Activated CD8-positive, alpha-beta T cell treated with anti-CD3 and anti-CD28 coated beads for 36 hours (primary cell): ENCODE measurements at regions not wholly inside any gene's neighbourhood (a gene's known extent, or its start where the extent isn't known, plus 50 kb on each side); places are given as distances from the start of the nearest gene placed in this dataset.

Source experiments
- ATAC-seq: fragments of 200-7000 bp; cut with Tn5 transposase; one replicate; pipeline ENCODE4 v1.10.0; 2021; ENCODE audit warnings: mild to moderate bottlenecking, moderate library complexity
- CTCF ChIA-PET: fragments of 350-600 bp; sonication (Branson Sonifier 250); formaldehyde crosslinking; loops from one replicate; lab custom pipeline; 2021; ENCODE audit warnings: antibody characterized with exemption; lab: Charles Lee
- POLR2A ChIA-PET: fragments of 350-600 bp; sonication (Branson Sonifier 250); formaldehyde crosslinking; loops from one replicate; lab custom pipeline; 2021; ENCODE audit warnings: antibody characterized with exemption; lab: Charles Lee
- DNase-seq: peaks from one replicate; pipeline ENCODE4 v3.0.0-alpha.2; 2020
- H3K27ac Mint-ChIP-seq: one replicate; pipeline ENCODE4 v1.8.0; 2021; ENCODE audit warnings: mild to moderate bottlenecking, mixed read lengths
- H3K27me3 Mint-ChIP-seq: one replicate; pipeline ENCODE4 v1.8.0; 2021; ENCODE audit warnings: mixed read lengths
- H3K36me3 Mint-ChIP-seq: one replicate; pipeline ENCODE4 v1.8.0; 2021; ENCODE audit warnings: low read depth, mixed read lengths
- H3K4me1 Mint-ChIP-seq: one replicate; pipeline ENCODE4 v1.8.0; 2021; ENCODE audit warnings: low read depth, mixed read lengths
- H3K4me3 Mint-ChIP-seq: one replicate; pipeline ENCODE4 v1.8.0; 2021; ENCODE audit warnings: mild to moderate bottlenecking, moderate library complexity, mixed read lengths
- H3K9me3 Mint-ChIP-seq: one replicate; pipeline ENCODE4 v1.8.0; 2021; ENCODE audit warnings: mixed read lengths
- intact Hi-C: fragments of 100-400 bp; cut with micrococcal nuclease; formaldehyde crosslinking; loops from one replicate; pipeline ENCODE4 v1.10.0; 2022
- TF ChIP-seq, protein P1 (sequence below): fragments of 200-600 bp; IDR thresholded peaks from one replicate; pipeline ENCODE4 v1.8.0; 2022; ENCODE audit warnings: antibody characterized with exemption, mild to moderate bottlenecking

DNA sequence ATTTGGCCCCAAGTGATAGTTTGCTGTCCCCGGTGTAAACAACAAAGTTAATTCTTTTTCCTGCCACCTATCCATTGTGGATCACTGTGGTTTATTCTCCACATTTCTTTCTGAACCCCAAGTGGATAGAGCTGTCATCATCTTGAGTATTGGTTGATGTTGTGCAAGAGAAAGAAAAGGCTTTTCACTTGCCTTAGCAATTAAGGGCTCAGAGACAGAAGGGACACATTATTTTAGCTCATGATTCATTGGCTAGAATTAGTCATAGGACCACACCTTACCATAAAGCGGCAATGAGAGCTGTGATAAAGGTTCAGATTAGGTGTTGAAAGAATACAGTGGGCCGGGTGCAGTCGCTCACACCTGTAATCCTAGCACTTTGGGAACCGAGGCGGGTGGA is 442.1 kb upstream of the DCC start:
- TF ChIP-seq, protein P1, sequence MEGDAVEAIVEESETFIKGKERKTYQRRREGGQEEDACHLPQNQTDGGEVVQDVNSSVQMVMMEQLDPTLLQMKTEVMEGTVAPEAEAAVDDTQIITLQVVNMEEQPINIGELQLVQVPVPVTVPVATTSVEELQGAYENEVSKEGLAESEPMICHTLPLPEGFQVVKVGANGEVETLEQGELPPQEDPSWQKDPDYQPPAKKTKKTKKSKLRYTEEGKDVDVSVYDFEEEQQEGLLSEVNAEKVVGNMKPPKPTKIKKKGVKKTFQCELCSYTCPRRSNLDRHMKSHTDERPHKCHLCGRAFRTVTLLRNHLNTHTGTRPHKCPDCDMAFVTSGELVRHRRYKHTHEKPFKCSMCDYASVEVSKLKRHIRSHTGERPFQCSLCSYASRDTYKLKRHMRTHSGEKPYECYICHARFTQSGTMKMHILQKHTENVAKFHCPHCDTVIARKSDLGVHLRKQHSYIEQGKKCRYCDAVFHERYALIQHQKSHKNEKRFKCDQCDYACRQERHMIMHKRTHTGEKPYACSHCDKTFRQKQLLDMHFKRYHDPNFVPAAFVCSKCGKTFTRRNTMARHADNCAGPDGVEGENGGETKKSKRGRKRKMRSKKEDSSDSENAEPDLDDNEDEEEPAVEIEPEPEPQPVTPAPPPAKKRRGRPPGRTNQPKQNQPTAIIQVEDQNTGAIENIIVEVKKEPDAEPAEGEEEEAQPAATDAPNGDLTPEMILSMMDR = no peak
- no peak overlapping the region for H3K27ac Mint-ChIP-seq
- ATAC-seq (no peak), DNase-seq (no peak)
- no peak overlapping the region for H3K4me3 Mint-ChIP-seq
- H3K4me1 Mint-ChIP-seq = no peaks in the 10 kb centered on the region
- H3K36me3 Mint-ChIP-seq = no peaks in the 10 kb centered on the region
- no peaks in the 10 kb centered on the region for H3K9me3 Mint-ChIP-seq
- ChIA-PET CTCF (interaction anchor here (0.8 kb wide), 1 partner anchor 258 kb away, joined by 4 read pairs; no protein-coding TSS in a partner anchor), POLR2A (no interaction called here)
- intact Hi-C loops = no loop called here
- peaks cover 2% of the 10 kb centered on the region for H3K27me3 Mint-ChIP-seq

DNA sequence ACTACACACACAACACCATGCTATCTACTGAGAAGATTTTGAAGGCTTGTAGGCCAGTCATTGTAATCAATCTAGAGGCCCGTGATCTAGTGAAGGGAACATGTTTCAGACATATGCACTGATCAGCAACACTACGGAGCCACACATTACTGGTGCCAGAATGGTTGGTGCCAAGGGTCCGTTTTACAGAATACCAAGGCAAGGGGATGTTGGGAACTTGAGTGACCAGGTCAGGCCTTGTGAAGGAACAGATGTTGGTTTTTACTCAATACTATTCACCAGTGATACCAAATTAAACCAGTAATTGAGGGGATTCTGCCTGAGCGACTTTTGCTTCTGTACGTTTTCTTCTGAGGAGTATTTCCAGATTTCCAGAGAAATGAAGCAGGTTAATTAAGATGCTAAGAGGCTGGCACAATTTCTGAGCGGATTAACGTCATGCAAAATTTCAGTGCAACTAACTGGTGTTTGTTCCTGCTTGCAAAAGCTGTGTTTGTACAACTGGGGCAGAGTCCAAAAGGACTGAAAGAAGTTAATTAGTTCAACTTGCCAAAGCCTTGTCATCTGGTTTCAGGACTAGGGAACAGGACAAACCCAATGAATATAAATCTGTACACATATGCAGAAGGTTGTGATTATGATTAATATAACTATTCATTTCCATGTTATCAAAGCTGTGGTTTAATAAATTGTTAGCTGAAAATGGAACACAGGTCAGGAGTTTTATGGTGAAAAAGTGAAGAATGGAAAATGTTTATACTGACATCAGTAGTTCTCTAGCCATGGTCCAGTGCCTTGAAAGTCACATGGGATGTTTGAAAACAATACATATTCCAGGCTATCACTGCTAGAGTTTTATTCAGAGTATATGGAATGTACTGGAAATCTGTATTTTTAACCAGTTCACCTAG is 432.1 kb upstream of the DCC start:
- DNase-seq (no peak), ATAC-seq (no peak)
- ChIA-PET CTCF (interaction anchor here (1.1 kb wide), 1 partner anchor 13 kb away, joined by 3 read pairs; no protein-coding TSS in a partner anchor), POLR2A (interaction anchor here (0.7 kb wide), 1 partner anchor 13 kb away, joined by 3 read pairs; no protein-coding TSS in a partner anchor)
- intact Hi-C loops = no loop called here
- no peaks in the 10 kb centered on the region for H3K36me3 Mint-ChIP-seq
- peaks cover 1% of the 10 kb centered on the region for H3K9me3 Mint-ChIP-seq
- H3K27me3 Mint-ChIP-seq = no peaks in the 10 kb centered on the region
- H3K27ac Mint-ChIP-seq = no peak overlapping the region
- TF ChIP-seq, protein P1 = no peak
- no peak overlapping the region for H3K4me3 Mint-ChIP-seq
- no peaks in the 10 kb centered on the region for H3K4me1 Mint-ChIP-seq

- Mint-ChIP-seq H3K36me3 (no peaks in the 10 kb centered on the region), H3K4me1 (no peaks in the 10 kb centered on the region), H3K9me3 (peaks cover 1% of the 10 kb centered on the region), H3K27me3 (no peaks in the 10 kb centered on the region), H3K4me3 (no peak overlapping the region), H3K27ac (no peak overlapping the region)
- DNase-seq = no peak
- ChIA-PET POLR2A (no interaction called here), CTCF (no interaction called here)
- intact Hi-C loops = no loop called here
- TF ChIP-seq, protein P1 = no peak
- ATAC-seq = no peak
Measured at GRCh38 chr18:51908598-51908944, 431.4 kb upstream of the DCC start.

DNA sequence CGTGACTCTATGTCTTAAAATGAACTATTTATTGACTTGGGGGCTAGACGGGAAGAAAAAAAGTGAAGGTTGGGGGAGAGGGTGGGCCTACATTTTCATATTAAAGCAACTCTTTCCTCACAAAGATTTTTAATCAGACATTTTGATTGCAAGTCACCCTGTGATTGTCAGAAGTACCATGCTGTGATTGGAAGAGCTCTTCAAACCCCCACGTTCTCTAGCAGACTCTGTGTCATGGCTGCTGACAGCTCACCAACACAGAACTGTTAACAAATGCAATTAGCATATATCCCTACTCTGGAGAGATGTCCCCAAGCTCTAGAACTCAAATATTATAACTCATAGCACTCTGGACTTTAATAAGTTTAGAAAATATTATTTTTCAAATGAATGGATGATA is 428.4 kb upstream of the DCC start:
- ATAC-seq = no peak
- no peak for DNase-seq
- TF ChIP-seq, protein P1 = no peak
- Mint-ChIP-seq H3K4me3 (no peak overlapping the region), H3K27me3 (no peaks in the 10 kb centered on the region), H3K36me3 (no peaks in the 10 kb centered on the region), H3K9me3 (peaks cover 1% of the 10 kb centered on the region), H3K27ac (no peak overlapping the region), H3K4me1 (no peaks in the 10 kb centered on the region)
- ChIA-PET CTCF (no interaction called here), POLR2A (no interaction called here)
- intact Hi-C loops = no loop called here

- no peak for ATAC-seq
- H3K27ac Mint-ChIP-seq = no peak overlapping the region
- TF ChIP-seq, protein P1 = no peak
- no peaks in the 10 kb centered on the region for H3K36me3 Mint-ChIP-seq
- H3K9me3 Mint-ChIP-seq = peaks cover 1% of the 10 kb centered on the region
- H3K4me3 Mint-ChIP-seq = no peak overlapping the region
- intact Hi-C loops = no loop called here
- POLR2A ChIA-PET = no interaction called here
- H3K4me1 Mint-ChIP-seq = no peaks in the 10 kb centered on the region
- CTCF ChIA-PET = no interaction called here
- H3K27me3 Mint-ChIP-seq = no peaks in the 10 kb centered on the region
- DNase-seq = no peak
Measured at GRCh38 chr18:51912381-51912780, 427.6 kb upstream of the DCC start.
